NCI-H524 (cell line): ENCODE measurements at regions not wholly inside any gene's neighbourhood (a gene's known extent, or its start where the extent isn't known, plus 50 kb on each side); places are given as distances from the start of the nearest gene placed in this dataset.

Source experiments
- DNase-seq, 2 experiments: peaks; one replicate each; lab custom pipeline; 2025; lab: John Stamatoyannopoulos, UW

- DNase-seq = no peak
These were observed 145.2 kb upstream of the CDH12 start for GRCh38 chr5:22998362-22998761.

GRCh38 chr5:22988937-22989336 is 135.8 kb upstream of the CDH12 start:
- no peak for DNase-seq

- DNase-seq = peak in 1 of 2 experiments; percentile 69
These were observed 133.1 kb upstream of the CDH12 start for GRCh38 chr5:22986281-22986680.

DNA sequence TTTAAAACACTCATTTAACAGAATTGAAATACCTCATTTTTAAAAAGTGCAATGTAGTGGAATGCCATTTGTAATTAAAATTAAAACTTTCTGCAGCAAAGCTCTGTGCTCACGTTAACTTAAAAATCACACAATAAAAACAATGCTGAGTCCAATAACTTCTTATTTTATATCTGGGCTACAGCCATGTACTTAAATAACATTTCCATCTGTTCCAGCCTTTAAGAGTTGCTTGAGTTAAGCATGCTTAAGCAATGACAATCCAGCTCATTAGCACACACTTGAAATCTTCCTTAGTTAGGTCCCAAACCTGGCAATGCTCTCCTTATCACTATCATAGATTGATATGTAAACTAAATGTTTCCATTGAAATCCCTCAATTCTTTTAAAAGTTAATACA is 132.3 kb upstream of the CDH12 start:
- peak; percentile 74 to 93 for DNase-seq

GRCh38 chr5:22970956-22971618 is 117.9 kb upstream of the CDH12 start:
- no peak for DNase-seq

- DNase-seq = no peak
These were observed 117.3 kb upstream of the CDH12 start for GRCh38 chr5:22970491-22970890.

DNA sequence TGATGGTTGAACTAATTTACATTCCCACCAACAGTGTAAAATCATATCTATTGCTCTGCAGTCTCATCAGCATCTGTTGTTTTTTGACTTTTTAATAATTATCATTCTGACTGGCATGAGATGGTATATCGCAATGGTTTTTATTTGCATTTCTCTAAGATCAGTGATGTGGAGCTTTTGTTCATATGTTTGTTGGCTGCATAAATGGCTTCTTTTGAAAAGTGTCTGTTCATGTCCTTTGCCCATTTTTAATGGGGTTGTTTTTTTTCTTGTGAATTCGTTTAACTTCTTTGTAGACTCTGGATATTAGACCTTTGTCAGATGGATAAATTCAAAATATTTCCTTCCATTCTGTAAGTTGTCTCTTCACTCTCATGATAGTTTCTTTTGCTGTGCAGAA is 115.2 kb upstream of the CDH12 start:
- DNase-seq = no peak

GRCh38 chr5:22965960-22966359 is 112.8 kb upstream of the CDH12 start:
- no peak for DNase-seq

DNA sequence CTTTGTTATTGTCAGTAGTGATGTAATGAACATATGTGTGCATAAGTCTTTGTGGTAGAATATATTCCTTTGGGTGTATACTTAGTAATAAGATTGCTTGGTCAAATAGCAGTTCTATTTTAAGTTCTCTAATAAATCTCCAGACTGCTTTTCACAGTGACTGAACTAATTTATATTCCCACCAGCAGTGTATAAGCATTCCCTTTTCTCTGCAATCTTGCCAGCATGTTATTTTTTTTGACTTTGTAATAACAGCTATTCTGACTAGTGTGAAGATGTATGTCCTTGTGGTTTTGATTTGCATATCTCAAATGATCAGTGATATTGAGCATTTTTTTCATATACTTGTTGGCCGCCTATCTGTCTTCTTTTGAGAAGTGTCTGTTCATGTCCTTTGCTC is 111.5 kb upstream of the CDH12 start:
- no peak for DNase-seq

- no peak for DNase-seq
These were observed 105.5 kb upstream of the CDH12 start for GRCh38 chr5:22958462-22959262.

- DNase-seq = no peak
These were observed 94.8 kb upstream of the CDH12 start for GRCh38 chr5:22947921-22948320.

DNA sequence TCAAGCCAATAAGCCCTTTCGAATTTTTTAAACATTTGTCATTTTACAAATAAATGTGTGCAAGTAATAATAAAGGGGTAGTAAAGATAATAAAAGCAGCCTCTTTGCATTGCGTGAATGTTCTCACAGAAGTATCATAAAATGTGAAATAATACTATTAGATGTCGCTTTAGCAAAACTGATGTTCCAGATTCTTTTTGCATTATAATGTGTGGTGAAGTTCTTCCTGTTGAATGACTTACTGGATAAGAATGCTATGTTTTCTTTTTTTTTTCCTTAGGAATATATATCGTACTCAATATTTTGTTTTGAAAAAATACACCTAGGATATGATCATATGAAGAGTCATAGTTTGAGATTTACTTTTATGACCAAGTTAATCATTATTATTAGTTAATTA is 85.2 kb upstream of the CDH12 start:
- DNase-seq = no peak

DNA sequence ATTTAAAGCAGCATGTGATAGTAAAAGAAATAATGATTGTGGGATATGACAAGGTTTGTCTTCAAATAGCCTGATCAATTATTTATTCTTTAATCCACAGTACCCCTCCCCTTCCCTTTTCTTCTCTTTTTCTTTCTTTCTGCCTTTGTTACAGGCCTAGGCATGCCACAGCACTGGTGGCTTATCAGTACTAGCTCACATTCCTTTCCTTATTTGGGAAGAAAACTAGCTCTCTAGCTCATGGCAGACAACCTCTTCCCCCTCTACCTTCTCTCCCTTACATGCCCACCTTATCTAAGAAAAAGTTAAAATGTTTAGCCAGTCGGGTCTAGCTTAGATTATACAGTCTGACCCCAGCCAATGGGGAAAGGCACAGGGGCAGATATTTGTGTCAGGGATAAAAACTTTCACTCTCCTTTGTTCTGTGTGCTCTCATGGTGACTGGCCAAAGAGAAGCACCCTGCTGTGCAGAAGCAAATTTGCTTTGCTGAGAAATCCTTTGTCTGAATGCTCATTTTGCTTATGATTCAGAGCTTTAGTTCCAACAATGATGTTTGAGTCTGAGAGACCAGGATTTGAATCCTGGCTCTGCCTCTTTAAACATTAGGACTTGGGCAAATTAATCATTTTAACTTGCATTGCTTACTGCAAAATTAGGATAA is 75.8 kb upstream of the CDH12 start:
- no peak for DNase-seq

- DNase-seq = no peak
These were observed 73.4 kb upstream of the CDH12 start for GRCh38 chr5:22926574-22926973.

DNA sequence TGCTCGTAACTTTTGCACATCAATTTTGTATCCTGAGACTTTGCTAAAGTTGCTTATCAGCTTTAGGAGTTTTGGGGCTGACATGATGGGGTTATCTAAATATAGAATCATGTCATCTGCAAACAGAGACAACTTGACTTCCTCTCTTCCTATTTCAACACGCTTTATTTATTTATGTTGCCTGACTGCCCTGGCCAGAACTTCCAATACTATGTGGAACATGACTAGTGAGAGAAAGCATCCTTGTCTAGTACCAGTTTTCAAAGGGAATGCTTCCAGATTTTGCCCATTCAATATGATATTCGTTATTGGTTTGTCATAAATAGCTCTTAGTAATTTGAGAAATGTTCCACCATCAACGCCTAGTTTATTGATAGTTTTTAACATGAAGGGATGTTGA is 65.4 kb upstream of the CDH12 start:
- DNase-seq = no peak

GRCh38 chr5:22916393-22916792 is 63.2 kb upstream of the CDH12 start:
- no peak for DNase-seq

GRCh38 chr5:22911019-22911418 is 57.9 kb upstream of the CDH12 start:
- DNase-seq = no peak

- DNase-seq = no peak
These were observed 57.4 kb upstream of the CDH12 start for GRCh38 chr5:22910523-22910922.

GRCh38 chr5:22908586-22908985 is 55.4 kb upstream of the CDH12 start:
- DNase-seq = peak in 1 of 2 experiments; percentile 34

DNA sequence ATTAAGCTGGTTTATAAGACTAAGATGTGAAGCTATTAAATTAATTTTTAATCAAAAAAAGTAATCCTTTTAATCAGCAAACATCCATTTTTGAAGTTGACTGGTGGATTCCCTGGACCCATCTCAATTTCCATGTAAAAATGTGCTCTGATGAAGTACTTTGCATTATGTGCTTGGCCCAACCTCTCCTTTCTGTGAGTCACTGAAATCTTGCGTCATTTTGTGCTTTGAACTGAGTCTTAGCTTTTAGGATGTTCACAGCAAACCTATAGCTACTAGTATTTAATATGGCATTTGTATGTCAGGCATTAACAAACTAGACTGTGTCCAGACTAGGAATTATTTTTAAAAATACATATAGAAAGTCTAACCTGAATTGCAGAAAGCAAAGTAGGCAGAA is 55.0 kb upstream of the CDH12 start:
- DNase-seq = no peak
